Muscle of leg (tissue), 3 donors: ENCODE measurements at regions not wholly inside any gene's neighbourhood (a gene's known extent, or its start where the extent isn't known, plus 50 kb on each side); places are given as distances from the start of the nearest gene placed in this dataset.
"Not testable (repeated sequence)": the region's sequence is repeated elsewhere in the genome, so short reads cannot be mapped to it uniquely, and the experiment has no call there.

Experiments used
- DNase-seq: peaks from one replicate; pipeline ENCODE4 v3.0.0; 2013
- H3K27ac ChIP-seq: one replicate; pipeline ENCODE4 v1.5.1; 2013; ENCODE audit warnings: mild to moderate bottlenecking, low read length, control low read depth
- H3K27me3 ChIP-seq: one replicate; pipeline ENCODE4 v1.6.1; 2013; ENCODE audit warnings: low read length; ENCODE audit not compliant: control insufficient read depth, insufficient read depth
- H3K36me3 ChIP-seq: one replicate; pipeline ENCODE4 v1.6.1; 2013; ENCODE audit warnings: low read length; ENCODE audit not compliant: control insufficient read depth, insufficient read depth
- H3K4me1 ChIP-seq: one replicate; pipeline ENCODE4 v1.6.1; 2013; ENCODE audit warnings: low read length; ENCODE audit not compliant: control insufficient read depth, insufficient read depth
- H3K4me3 ChIP-seq: one replicate; pipeline ENCODE4 v1.5.1; 2013; ENCODE audit warnings: low read length, control low read depth
- H3K9me3 ChIP-seq: replicated peaks from 2 replicates; pipeline ENCODE4 v1.6.1; 2013; ENCODE audit warnings: low read depth, low read length; ENCODE audit not compliant: control insufficient read depth
- WGBS: methylation state at CpG from one replicate; pipeline ENCODE4 v1.1.5; 2013; ENCODE audit warnings: missing lambda C conversion rate; ENCODE audit not compliant: insufficient coverage; 5-methylcytosine and 5-hydroxymethylcytosine counted together

DNA sequence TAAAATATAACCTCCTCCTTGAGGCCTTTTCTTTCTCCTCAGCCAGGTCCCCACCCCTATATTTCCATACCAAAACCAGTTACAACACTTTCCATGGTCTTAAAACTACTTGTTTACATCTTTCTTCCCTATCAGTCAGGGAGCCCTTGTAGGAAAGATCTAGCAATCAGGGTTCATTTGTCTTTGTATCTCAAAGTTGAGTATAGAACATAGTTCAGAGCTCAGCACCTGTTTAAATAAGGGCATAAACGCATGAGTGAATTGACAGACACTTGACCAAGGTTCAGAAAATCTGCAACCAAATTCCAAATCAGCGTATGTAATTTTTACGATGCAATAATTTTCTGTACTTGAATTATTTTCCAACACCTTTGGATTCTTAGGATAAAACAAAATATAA, 352.2 kb upstream of the MAGEB16 start:
- H3K4me1 ChIP-seq, result no peaks in the 10 kb centered on the region
- no peaks in the 10 kb centered on the region for H3K36me3 ChIP-seq
- no peaks in the 10 kb centered on the region for H3K9me3 ChIP-seq
- 40% methylated on average over 1 of the region's 3 CpGs for WGBS
- no peak overlapping the region for H3K4me3 ChIP-seq
- no peak overlapping the region for H3K27ac ChIP-seq
- H3K27me3 ChIP-seq, result no peaks in the 10 kb centered on the region
- DNase-seq, result no peak

GRCh38 chrX:35456891-35457290, 341.3 kb upstream of the MAGEB16 start:
- Histone ChIP-seq H3K4me3 (no peak overlapping the region), H3K4me1 (no peaks in the 10 kb centered on the region), H3K27ac (no peak overlapping the region), H3K36me3 (no peaks in the 10 kb centered on the region), H3K27me3 (no peaks in the 10 kb centered on the region), H3K9me3 (no peaks in the 10 kb centered on the region)
- no peak for DNase-seq
- WGBS, result no CpG with 5 or more reads among the region's 1 CpG

- Histone ChIP-seq H3K27ac (no peak overlapping the region), H3K9me3 (no peaks in the 10 kb centered on the region), H3K36me3 (no peaks in the 10 kb centered on the region), H3K4me1 (no peaks in the 10 kb centered on the region), H3K27me3 (no peaks in the 10 kb centered on the region), H3K4me3 (no peak overlapping the region)
- DNase-seq, result no peak
These were observed 340.0 kb upstream of the MAGEB16 start for GRCh38 chrX:35458142-35458541.

DNA sequence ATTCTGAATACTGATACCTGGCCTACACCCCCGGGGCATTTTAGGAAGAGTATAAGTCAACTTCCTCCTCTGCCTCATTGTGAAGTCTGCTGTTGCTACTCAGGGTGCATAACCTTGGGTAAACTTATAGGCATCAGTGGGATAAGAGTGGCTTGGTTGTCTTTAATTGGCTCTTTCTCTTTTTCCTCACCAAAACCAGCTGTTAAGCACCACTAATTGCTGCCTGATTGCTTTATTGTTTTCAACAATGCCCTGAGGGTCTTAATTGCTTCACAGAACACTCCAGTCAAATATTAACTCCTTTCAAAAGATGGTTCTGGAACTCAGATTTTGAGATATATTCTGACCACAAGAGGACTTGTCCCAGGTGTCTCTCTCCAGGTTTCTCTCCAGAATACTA, 337.0 kb upstream of the MAGEB16 start:
- H3K27me3 ChIP-seq, result no peaks in the 10 kb centered on the region
- WGBS, result no CpG with 5 or more reads among the region's 1 CpG
- no peaks in the 10 kb centered on the region for H3K36me3 ChIP-seq
- no peak for DNase-seq
- no peaks in the 10 kb centered on the region for H3K4me1 ChIP-seq
- H3K27ac ChIP-seq, result no peak overlapping the region
- no peak overlapping the region for H3K4me3 ChIP-seq
- no peaks in the 10 kb centered on the region for H3K9me3 ChIP-seq

- H3K9me3 ChIP-seq, H3K36me3 ChIP-seq, DNase-seq, H3K4me3 ChIP-seq, H3K27me3 ChIP-seq, H3K27ac ChIP-seq, H3K4me1 ChIP-seq: not testable (repeated sequence)
- 75% methylated on average over 7 of the region's 7 CpGs for WGBS
These were observed 301.5 kb upstream of the MAGEB16 start for GRCh38 chrX:35496671-35497070.

- H3K27ac ChIP-seq, H3K27me3 ChIP-seq, H3K9me3 ChIP-seq, H3K36me3 ChIP-seq, H3K4me1 ChIP-seq, H3K4me3 ChIP-seq, DNase-seq: not testable (repeated sequence)
- WGBS, result 77% methylated on average over 5 of the region's 7 CpGs
These were observed 300.7 kb upstream of the MAGEB16 start for GRCh38 chrX:35497453-35497852.

DNA sequence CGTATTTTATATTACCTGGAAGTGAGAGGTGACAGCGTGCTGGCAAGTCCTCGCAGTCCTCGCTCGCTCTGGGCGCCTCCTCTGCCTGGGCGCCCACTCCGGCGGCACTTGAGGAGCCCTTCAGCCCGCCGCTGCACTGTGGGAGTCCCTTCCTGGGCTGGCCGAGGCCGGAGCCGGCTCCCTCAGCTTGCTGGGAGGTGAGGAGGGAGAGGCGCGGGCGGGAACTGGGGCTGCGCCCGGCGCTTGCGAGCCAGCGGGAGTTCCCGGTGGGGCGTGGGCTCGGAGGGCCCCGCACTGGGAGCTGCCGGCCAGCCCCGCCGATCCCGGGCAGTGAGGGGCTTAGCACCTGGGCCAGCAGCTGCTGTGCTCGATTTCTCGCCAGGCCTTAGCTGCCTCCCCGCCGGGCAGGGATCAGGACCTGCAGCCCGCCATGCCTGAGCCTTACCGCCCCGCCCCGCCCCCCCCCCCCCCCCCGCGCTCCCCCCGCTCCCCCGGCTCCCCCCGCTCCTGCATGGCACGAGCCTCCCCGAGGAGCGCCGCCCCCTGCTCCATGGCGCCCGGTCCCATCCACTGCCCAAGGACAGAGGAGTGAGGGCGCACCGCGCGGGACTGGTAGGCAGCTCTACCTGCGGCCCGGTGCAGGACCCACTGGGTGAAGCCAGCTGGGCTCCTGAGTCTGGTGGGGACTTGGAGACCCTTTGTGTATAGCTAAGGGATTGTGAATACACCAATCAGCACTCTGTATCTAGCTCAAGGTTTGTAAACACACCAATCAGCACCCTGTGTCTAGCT, 298.9 kb upstream of the MAGEB16 start:
- no peaks in the 10 kb centered on the region for H3K36me3 ChIP-seq
- H3K27me3 ChIP-seq, result no peaks in the 10 kb centered on the region
- H3K9me3 ChIP-seq, result no peaks in the 10 kb centered on the region
- no peak for DNase-seq
- H3K4me3 ChIP-seq, result no peak overlapping the region
- H3K4me1 ChIP-seq, result no peaks in the 10 kb centered on the region
- H3K27ac ChIP-seq, result no peak overlapping the region
- 80% methylated on average over 37 of the region's 55 CpGs for WGBS

DNA sequence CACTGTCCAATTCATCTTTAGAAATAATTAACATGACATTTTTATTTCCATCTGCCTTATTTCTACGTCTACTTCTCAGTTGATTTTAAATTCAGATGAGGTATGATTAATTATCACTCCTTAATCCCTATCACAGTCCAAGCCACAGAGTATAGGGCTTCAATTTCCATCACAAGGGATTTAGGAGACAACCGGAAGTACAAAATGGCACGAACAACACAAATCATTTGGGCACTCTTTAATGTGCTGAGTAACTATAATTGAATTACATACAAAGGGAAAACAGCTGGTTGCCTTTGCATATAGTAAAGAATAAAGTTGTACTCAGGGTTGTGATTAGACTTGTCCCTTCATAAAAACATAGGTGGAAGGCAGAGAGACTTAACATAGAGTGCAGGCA, 290.4 kb upstream of the MAGEB16 start:
- no CpG with 5 or more reads among the region's 3 CpGs for WGBS
- Histone ChIP-seq H3K27ac (no peak overlapping the region), H3K36me3 (no peaks in the 10 kb centered on the region), H3K27me3 (no peaks in the 10 kb centered on the region), H3K4me3 (no peak overlapping the region), H3K4me1 (no peaks in the 10 kb centered on the region), H3K9me3 (no peaks in the 10 kb centered on the region)
- no peak for DNase-seq

DNA sequence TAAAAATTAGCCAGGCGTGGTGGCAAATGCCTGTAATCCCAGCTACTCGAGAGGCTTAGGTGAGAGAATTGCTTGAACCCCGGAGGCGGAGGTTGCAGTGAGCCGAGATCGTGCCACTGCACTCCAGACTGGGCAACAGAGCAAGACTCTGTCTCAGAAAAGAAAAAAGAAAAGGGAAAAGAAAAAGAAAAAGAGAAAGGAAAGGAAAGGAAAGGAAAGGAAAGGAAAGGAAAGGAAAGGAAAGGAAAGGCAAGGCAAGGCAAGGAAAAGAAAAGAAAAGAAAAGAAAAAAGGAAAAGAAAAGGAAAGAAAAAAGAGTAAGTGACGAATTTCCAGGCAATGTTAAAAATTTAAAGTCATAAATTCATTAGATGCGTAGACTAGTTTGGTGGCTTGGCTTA, 250.1 kb upstream of the MAGEB16 start:
- not testable (repeated sequence) for DNase-seq, H3K27me3 ChIP-seq, H3K36me3 ChIP-seq, H3K4me3 ChIP-seq, H3K4me1 ChIP-seq, H3K9me3 ChIP-seq, H3K27ac ChIP-seq
- 81% methylated on average over 6 of the region's 8 CpGs for WGBS

DNA sequence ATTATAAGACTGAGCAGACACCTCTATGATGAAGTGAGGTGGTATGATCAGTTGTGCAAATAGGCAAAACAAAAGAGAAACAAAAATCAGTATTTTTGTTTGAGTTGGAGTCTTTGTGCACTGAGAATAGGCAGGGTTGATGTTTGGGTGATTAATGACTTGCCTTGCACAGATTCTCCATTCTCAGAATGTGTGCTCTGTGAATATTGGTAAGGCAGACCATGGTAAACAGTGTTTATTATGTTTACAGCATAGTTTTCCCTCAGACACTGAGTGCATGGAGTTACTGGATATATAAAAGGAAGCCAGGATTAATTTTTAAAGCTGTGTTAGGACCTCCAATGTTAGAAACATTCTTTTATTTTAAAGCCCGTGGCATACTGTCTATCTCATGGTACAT, 240.2 kb upstream of the MAGEB16 start:
- no CpG with 5 or more reads among the region's 1 CpG for WGBS
- no peak for DNase-seq

DNA sequence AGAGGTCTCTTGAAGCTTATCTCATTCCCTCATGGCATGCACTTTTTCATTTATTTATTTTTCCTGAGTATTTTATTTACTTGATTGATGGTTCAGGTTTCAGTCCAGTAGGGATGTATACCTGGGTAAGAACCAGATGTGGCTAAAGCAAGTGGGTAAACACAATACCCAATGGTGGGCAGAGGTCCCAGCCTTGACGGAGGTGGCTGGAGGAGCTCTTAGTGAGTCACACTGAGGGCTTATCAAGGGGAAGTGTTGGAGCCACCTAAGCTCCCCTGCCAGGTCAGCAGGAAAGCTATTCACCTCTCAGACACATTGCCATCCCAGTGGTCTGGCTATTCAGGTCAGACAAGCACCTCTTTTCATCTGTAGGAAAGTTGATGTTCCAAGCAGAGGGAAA, 236.2 kb upstream of the MAGEB16 start:
- WGBS, result no CpG with 5 or more reads among the region's 1 CpG

More for the DNA sequence above, 240.2 kb upstream of the MAGEB16 start:
- Histone ChIP-seq H3K4me3 (no peak overlapping the region), H3K4me1 (no peaks in the 10 kb centered on the region), H3K36me3 (no peaks in the 10 kb centered on the region), H3K9me3 (no peaks in the 10 kb centered on the region), H3K27ac (no peak overlapping the region), H3K27me3 (peaks cover 6% of the 10 kb centered on the region)

More for the DNA sequence above, 236.2 kb upstream of the MAGEB16 start:
- Histone ChIP-seq H3K27me3 (peaks cover 8% of the 10 kb centered on the region), H3K36me3 (no peaks in the 10 kb centered on the region), H3K9me3 (no peaks in the 10 kb centered on the region), H3K27ac (no peak overlapping the region), H3K4me3 (no peak overlapping the region), H3K4me1 (no peaks in the 10 kb centered on the region)
- no peak for DNase-seq
